ENCODE measurements at regions not wholly inside any gene's neighbourhood (a gene's known extent, or its start where the extent isn't known, plus 50 kb on each side); places are given as distances from the start of the nearest gene placed in this dataset.

- Mint-ChIP-seq H3K4me1 (no peaks in the 10 kb centered on the region), H3K4me3 (no peak overlapping the region), H3K9me3 (peaks cover 0 to 6% (median under 1%) of the 10 kb centered on the region in 7 donors), H3K36me3 (no peaks in the 10 kb centered on the region), H3K27ac (no peak overlapping the region), H3K27me3 (ENCODE audit: low read depth in 3 of 3) (peaks cover 0 to 2% (median 0%) of the 10 kb centered on the region in 3 donors)
- H4K20me1 ChIP-seq (ENCODE audit: insufficient read depth, low read length): no peaks in the 10 kb centered on the region
- no peaks in the 10 kb centered on the region for H3K27me3 ChIP-seq (ENCODE audit: control insufficient read depth in 2 of 2, insufficient read depth in 2 of 2, low read length in 2 of 2)
- no peaks in the 10 kb centered on the region for H3K4me1 ChIP-seq (ENCODE audit: control insufficient read depth in 1 of 2, insufficient read depth in 2 of 2, low read length in 2 of 2)
- no peaks in the 10 kb centered on the region for H3K36me3 ChIP-seq (replicated peaks in 1 of 2; ENCODE audit: control insufficient read depth in 1 of 2, insufficient read depth in 2 of 2, low read length in 2 of 2)
- H3K9ac ChIP-seq (ENCODE audit: insufficient read depth, low read length, poor library complexity, severe bottlenecking): no peak overlapping the region
- intact Hi-C loops (cut with micrococcal nuclease): no loop called here
- TF ChIP-seq, protein P1, sequence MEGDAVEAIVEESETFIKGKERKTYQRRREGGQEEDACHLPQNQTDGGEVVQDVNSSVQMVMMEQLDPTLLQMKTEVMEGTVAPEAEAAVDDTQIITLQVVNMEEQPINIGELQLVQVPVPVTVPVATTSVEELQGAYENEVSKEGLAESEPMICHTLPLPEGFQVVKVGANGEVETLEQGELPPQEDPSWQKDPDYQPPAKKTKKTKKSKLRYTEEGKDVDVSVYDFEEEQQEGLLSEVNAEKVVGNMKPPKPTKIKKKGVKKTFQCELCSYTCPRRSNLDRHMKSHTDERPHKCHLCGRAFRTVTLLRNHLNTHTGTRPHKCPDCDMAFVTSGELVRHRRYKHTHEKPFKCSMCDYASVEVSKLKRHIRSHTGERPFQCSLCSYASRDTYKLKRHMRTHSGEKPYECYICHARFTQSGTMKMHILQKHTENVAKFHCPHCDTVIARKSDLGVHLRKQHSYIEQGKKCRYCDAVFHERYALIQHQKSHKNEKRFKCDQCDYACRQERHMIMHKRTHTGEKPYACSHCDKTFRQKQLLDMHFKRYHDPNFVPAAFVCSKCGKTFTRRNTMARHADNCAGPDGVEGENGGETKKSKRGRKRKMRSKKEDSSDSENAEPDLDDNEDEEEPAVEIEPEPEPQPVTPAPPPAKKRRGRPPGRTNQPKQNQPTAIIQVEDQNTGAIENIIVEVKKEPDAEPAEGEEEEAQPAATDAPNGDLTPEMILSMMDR (IDR thresholded peaks at IDR 0.05): no peak
- H3K27ac ChIP-seq (ENCODE audit: low read depth in 1 of 2, low read length in 2 of 2): no peak overlapping the region
- no peak overlapping the region for H3K4me2 ChIP-seq (replicated peaks; ENCODE audit: extremely low read depth, low read length, poor library complexity, severe bottlenecking)
- no peak overlapping the region for H3K4me3 ChIP-seq (replicated peaks in 1 of 3; ENCODE audit: low read depth in 2 of 3, low read length in 3 of 3)
- no peaks in the 10 kb centered on the region for H3K79me2 ChIP-seq (ENCODE audit: insufficient read depth, low read length)
- H3K9me3 ChIP-seq (replicated peaks in 1 of 2; ENCODE audit: control insufficient read depth in 1 of 2, insufficient read depth in 1 of 2, low read length in 2 of 2): no peaks in the 10 kb centered on the region
- WGBS (ENCODE audit: insufficient coverage): no CpG with 5 or more reads among the region's 6 CpGs
- H2AFZ ChIP-seq (ENCODE audit: insufficient read depth, low read depth, low read length, poor library complexity, severe bottlenecking): no peak overlapping the region
- DNase-seq: no peak
Measured at GRCh38 chr10:29033311-29033940, 255.4 kb upstream of the LYZL1 start.

DNA sequence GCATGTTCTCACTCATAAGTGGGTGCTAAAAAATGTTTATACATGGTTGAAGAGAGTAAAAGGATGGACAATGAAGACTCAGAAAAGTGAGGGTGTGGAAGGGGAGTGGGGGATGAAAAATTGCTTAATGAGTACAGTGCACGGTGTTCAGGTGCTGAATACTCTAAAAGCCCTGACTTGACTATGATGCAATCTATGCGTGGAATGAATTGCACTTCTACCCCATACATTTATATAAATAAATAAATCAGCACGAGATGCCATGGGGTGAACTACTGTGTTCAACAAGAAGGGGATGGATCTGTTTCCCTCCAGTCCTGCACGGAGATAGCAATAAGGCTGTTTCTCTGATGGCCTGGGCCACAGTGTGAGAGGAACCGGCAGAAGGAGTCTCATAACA lies 254.3 kb upstream of the LYZL1 start:
- Mint-ChIP-seq H3K27ac (no peak overlapping the region), H3K9me3 (peaks cover 0 to 8% (median 0%) of the 10 kb centered on the region in 7 donors), H3K4me1 (no peaks in the 10 kb centered on the region), H3K4me3 (no peak overlapping the region), H3K36me3 (no peaks in the 10 kb centered on the region), H3K27me3 (ENCODE audit: low read depth in 3 of 3) (peaks cover 2 to 4% (median 3%) of the 10 kb centered on the region in 3 donors)
- TF ChIP-seq, protein P1 (IDR thresholded peaks at IDR 0.05): no peak
- H3K9me3 ChIP-seq (replicated peaks in 1 of 2; ENCODE audit: control insufficient read depth in 1 of 2, insufficient read depth in 1 of 2, low read length in 2 of 2): no peaks in the 10 kb centered on the region
- H3K79me2 ChIP-seq (ENCODE audit: insufficient read depth, low read length): no peaks in the 10 kb centered on the region
- no peaks in the 10 kb centered on the region for H3K27me3 ChIP-seq (ENCODE audit: control insufficient read depth in 2 of 2, insufficient read depth in 2 of 2, low read length in 2 of 2)
- no peak overlapping the region for H3K27ac ChIP-seq (ENCODE audit: low read depth in 1 of 2, low read length in 2 of 2)
- H3K4me3 ChIP-seq (replicated peaks in 1 of 3; ENCODE audit: low read depth in 2 of 3, low read length in 3 of 3): no peak overlapping the region
- no peak overlapping the region for H3K4me2 ChIP-seq (replicated peaks; ENCODE audit: extremely low read depth, low read length, poor library complexity, severe bottlenecking)
- 86% methylated on average over 1 of the region's 5 CpGs for WGBS (ENCODE audit: insufficient coverage)
- no peak overlapping the region for H2AFZ ChIP-seq (ENCODE audit: insufficient read depth, low read depth, low read length, poor library complexity, severe bottlenecking)
- H3K36me3 ChIP-seq (replicated peaks in 1 of 2; ENCODE audit: control insufficient read depth in 1 of 2, insufficient read depth in 2 of 2, low read length in 2 of 2): no peaks in the 10 kb centered on the region
- no peaks in the 10 kb centered on the region for H4K20me1 ChIP-seq (ENCODE audit: insufficient read depth, low read length)
- no peak overlapping the region for H3K9ac ChIP-seq (ENCODE audit: insufficient read depth, low read length, poor library complexity, severe bottlenecking)
- no peak for DNase-seq
- intact Hi-C loops (cut with micrococcal nuclease): no loop called here
- no peaks in the 10 kb centered on the region for H3K4me1 ChIP-seq (ENCODE audit: control insufficient read depth in 1 of 2, insufficient read depth in 2 of 2, low read length in 2 of 2)
